ENCODE measurements at regions not wholly inside any gene's neighbourhood (a gene's known extent, or its start where the extent isn't known, plus 50 kb on each side); places are given as distances from the start of the nearest gene placed in this dataset.

- Histone ChIP-seq H2AFZ (ENCODE audit: low read length) (no peak overlapping the region), H3K4me1 (ENCODE audit: insufficient read depth, low read length) (peaks cover 29% of the 10 kb centered on the region), H3K27me3 (ENCODE audit: insufficient read depth, low read length) (no peaks in the 10 kb centered on the region), H3K4me2 (ENCODE audit: insufficient read depth, low read length) (no peak overlapping the region), H3K4me3 (ENCODE audit: insufficient read depth, low read length) (no peak overlapping the region), H3K27ac (ENCODE audit: low read depth, low read length) (no peak overlapping the region), H4K20me1 (ENCODE audit: insufficient read depth, low read length) (no peaks in the 10 kb centered on the region), H3K36me3 (ENCODE audit: insufficient read depth, low read length) (no peaks in the 10 kb centered on the region), H3K79me2 (ENCODE audit: insufficient read depth, low read length) (no peaks in the 10 kb centered on the region), H3K9me3 (ENCODE audit: low read depth, low read length) (no peaks in the 10 kb centered on the region)
- TF ChIP-seq CTCF (IDR thresholded peaks at IDR 0.05; ENCODE audit: extremely low read depth, low read depth, low read length) = no peak
- DNase-seq (ENCODE audit: insufficient read length, low spot score, missing footprints) = no peak
Measured at GRCh38 chr21:16086936-16087335, 357.2 kb downstream of the USP25 start.

- TF ChIP-seq CTCF (IDR thresholded peaks at IDR 0.05; ENCODE audit: extremely low read depth, low read depth, low read length) = no peak
- Histone ChIP-seq H3K4me2 (ENCODE audit: insufficient read depth, low read length) (no peak overlapping the region), H3K27me3 (ENCODE audit: insufficient read depth, low read length) (no peaks in the 10 kb centered on the region), H2AFZ (ENCODE audit: low read length) (no peak overlapping the region), H3K4me1 (ENCODE audit: insufficient read depth, low read length) (peaks cover 24% of the 10 kb centered on the region), H3K36me3 (ENCODE audit: insufficient read depth, low read length) (no peaks in the 10 kb centered on the region), H3K79me2 (ENCODE audit: insufficient read depth, low read length) (no peaks in the 10 kb centered on the region), H3K4me3 (ENCODE audit: insufficient read depth, low read length) (no peak overlapping the region), H3K27ac (ENCODE audit: low read depth, low read length) (no peak overlapping the region), H4K20me1 (ENCODE audit: insufficient read depth, low read length) (no peaks in the 10 kb centered on the region), H3K9me3 (ENCODE audit: low read depth, low read length) (no peaks in the 10 kb centered on the region)
- DNase-seq (ENCODE audit: insufficient read length, low spot score, missing footprints) = no peak
Measured at GRCh38 chr21:16087523-16087922, 357.7 kb downstream of the USP25 start.

- TF ChIP-seq CTCF (IDR thresholded peaks at IDR 0.05; ENCODE audit: extremely low read depth, low read depth, low read length) = no peak
- Histone ChIP-seq H3K4me2 (ENCODE audit: insufficient read depth, low read length) (no peak overlapping the region), H3K9me3 (ENCODE audit: low read depth, low read length) (no peaks in the 10 kb centered on the region), H2AFZ (ENCODE audit: low read length) (no peak overlapping the region), H3K27ac (ENCODE audit: low read depth, low read length) (no peak overlapping the region), H4K20me1 (ENCODE audit: insufficient read depth, low read length) (no peaks in the 10 kb centered on the region), H3K79me2 (ENCODE audit: insufficient read depth, low read length) (no peaks in the 10 kb centered on the region), H3K36me3 (ENCODE audit: insufficient read depth, low read length) (no peaks in the 10 kb centered on the region), H3K27me3 (ENCODE audit: insufficient read depth, low read length) (no peaks in the 10 kb centered on the region), H3K4me3 (ENCODE audit: insufficient read depth, low read length) (no peak overlapping the region), H3K4me1 (ENCODE audit: insufficient read depth, low read length) (peaks cover 21% of the 10 kb centered on the region)
- no peak for DNase-seq (ENCODE audit: insufficient read length, low spot score, missing footprints)
Measured at GRCh38 chr21:16088056-16088455, 358.3 kb downstream of the USP25 start.

- Histone ChIP-seq H3K9me3 (ENCODE audit: low read depth, low read length) (no peaks in the 10 kb centered on the region), H3K79me2 (ENCODE audit: insufficient read depth, low read length) (no peaks in the 10 kb centered on the region), H2AFZ (ENCODE audit: low read length) (no peak overlapping the region), H3K27ac (ENCODE audit: low read depth, low read length) (no peak overlapping the region), H3K4me2 (ENCODE audit: insufficient read depth, low read length) (no peak overlapping the region), H4K20me1 (ENCODE audit: insufficient read depth, low read length) (no peaks in the 10 kb centered on the region), H3K4me1 (ENCODE audit: insufficient read depth, low read length) (no peaks in the 10 kb centered on the region), H3K36me3 (ENCODE audit: insufficient read depth, low read length) (no peaks in the 10 kb centered on the region), H3K27me3 (ENCODE audit: insufficient read depth, low read length) (no peaks in the 10 kb centered on the region), H3K4me3 (ENCODE audit: insufficient read depth, low read length) (no peak overlapping the region)
- no peak for TF ChIP-seq CTCF (IDR thresholded peaks at IDR 0.05; ENCODE audit: extremely low read depth, low read depth, low read length)
- no peak for DNase-seq (ENCODE audit: insufficient read length, low spot score, missing footprints)
Measured at GRCh38 chr21:16095005-16095404, 365.2 kb downstream of the USP25 start.
